DMS 273 (cell line): ENCODE measurements at regions not wholly inside any gene's neighbourhood (a gene's known extent, or its start where the extent isn't known, plus 50 kb on each side); places are given as distances from the start of the nearest gene placed in this dataset.
A peak's percentile ranks its signal among the peaks of the same experiment; 100 is the strongest.

Experiments used
- DNase-seq: peaks from one replicate; lab custom pipeline; 2025; ENCODE audit not compliant: unreplicated experiment; lab: John Stamatoyannopoulos, UW

DNA sequence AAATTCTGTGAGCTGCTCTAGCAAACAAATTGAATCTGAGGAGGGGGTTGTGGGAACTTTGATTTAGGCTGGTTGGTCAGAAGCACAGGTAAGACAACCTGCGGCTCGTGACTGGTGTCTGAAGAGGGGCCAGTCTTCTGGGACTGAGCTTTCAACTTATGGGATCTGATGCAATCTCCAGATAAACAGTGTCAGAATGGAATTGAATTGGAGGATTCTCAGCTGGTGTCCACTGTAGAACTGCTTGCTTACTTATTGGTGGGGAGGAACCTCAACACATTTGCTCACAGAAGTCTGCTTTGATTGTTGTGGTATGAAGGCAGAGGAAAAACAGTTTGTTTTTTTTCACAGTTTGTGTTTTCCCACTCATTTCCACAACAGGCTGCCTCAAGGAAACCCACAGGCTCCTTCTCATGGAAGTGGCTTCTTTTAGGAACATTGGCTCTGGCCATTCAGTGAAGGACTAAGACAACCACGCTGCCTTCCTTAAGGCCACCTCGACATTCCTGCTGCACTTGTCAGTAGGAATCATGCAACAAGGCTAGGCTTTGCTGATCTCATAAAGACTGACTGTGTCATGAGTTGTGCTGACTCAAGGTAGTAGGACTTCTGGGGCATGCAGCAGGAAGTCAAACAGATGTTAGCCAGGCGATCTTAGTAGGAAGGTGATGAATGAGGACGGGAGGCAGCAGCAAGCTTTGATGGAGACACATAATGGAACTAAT is 104.7 kb downstream of the TSN start:
- no peak for DNase-seq

DNA sequence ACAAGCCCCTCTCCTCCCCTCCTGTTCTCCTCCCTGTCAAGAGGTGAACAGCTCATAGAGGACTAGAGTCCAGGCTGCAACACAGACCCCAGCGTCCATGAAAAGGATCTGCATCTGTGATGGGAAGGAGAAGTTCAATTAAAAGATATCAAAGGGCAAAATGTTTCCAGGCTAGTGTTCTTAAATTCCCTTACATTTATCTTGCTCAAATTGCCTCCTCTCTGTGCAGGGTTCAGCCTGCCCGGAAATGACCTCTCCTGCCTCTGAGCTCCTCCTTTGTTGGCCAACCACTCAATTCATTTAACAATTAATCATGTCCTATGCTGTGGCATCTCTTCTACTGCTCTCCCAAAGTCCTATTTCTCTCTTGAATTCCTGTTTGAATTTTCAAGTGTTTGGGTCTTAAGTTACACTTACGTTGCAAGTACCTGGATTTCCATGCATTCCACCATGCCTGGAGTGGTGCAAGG is 105.3 kb downstream of the TSN start:
- no peak for DNase-seq

DNA sequence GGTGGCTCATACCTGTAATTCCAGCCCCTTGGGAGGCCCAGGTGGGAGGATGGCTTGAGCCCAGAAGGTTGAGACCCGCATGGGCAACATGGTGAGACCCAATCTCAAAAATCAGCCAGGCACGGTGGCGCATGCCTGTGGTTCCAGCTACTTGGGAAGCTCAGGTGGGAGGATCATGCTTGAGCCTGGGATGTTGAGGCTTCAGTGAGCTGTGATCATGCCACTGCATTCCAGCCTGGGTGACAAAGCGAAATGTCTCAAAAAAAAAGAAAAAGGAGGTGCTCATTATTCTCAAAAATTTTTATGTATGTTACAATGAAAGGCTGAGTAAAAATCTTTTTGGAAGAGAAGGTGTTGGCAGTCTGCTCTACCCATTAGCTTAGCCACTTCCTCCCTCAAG is 106.8 kb downstream of the TSN start:
- DNase-seq = no peak

DNA sequence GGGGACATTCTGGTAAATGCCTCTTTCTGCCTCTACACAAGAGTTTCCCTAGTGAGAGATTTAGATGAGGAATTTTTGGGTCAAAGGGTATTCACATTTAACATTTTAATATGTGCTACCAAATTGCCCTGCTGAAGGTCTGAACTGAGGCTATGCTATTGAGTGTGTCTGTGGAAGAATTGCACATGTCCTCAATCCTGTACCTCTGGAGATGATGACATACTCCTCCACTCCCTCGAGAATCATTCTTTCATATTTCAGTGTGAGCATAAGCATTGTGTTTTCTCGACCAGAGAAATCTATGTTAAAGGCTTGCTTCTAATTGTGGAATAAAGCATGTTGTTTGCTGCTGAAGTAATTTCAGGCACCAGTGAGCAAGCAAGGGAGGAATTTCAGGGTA is 110.5 kb downstream of the TSN start:
- DNase-seq = no peak

DNA sequence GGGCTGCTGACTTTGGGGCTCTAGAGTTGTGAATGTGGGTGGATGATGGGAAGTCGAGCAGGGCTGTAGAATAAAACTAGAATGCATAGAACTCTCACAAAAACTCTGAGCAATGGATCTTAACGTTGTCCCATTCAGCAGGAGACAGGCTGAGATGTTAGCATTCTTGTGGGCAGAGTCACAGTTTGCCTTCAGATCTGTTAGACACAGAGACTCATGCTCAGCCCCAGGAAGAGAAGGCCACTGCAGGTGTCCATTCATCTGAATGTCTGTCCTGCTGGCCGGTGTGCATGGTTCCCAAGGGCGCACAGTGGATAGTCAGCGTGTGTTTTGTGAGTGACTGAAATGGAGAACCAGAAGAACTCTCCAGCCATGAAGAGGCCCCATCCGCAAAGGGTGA is 111.3 kb downstream of the TSN start:
- no peak for DNase-seq

DNA sequence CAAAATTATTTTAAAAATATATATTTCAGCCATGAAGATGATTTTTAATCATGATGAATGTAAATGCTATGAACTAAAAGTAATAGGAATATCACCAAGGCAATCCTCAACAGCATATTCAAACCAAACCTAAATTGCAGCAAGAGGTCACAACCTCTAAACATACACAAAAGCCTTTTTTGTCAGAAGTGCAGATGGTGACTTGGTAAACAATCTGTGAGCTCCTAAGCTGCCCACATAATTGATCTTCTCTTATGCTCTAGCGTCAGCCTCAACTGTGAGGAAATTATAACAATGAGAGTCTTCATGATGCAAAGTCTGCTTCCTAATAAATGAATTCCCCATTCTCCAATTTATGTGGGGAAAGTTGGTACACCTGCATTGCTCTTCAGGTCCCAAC is 113.2 kb downstream of the TSN start:
- peak; percentile 29 for DNase-seq

DNA sequence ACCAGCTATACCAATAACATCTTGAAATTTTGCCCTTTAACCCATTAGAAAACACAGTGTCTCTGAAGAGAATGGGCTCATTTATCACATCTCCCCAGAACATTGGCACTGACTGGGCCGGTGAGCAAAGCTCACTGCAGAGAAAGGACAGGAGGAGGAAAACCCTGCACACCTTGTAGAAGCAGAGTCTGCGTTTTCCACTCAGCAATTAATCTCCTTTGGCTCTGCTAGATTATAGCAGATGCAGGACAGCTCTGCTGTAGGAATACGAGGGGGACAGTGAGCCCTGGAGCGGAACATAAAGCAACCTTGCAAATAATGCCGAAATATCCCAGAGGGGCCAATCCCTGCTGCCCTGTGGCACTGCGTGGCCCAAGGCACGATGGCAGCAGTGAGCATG is 113.9 kb downstream of the TSN start:
- DNase-seq = no peak

DNA sequence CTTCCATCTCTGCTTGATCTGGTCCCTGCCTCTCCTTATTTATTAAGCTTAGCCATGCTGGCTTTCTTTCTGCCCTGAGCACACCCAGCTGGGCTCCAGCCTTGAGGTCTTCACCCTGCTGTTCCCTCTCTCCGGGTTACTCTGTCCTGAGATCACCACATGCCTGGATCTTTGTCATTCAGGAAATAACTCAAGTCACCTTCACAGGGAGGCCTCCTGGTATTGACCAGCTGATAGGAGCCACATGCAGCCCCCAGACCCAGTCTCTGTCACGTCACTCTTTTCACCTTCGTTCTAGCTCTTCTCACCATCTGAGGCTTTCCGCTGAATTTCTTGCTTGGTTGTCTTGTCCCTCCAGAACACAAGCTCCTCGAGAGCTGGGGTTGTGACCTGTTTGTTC is 114.4 kb downstream of the TSN start:
- no peak for DNase-seq

DNA sequence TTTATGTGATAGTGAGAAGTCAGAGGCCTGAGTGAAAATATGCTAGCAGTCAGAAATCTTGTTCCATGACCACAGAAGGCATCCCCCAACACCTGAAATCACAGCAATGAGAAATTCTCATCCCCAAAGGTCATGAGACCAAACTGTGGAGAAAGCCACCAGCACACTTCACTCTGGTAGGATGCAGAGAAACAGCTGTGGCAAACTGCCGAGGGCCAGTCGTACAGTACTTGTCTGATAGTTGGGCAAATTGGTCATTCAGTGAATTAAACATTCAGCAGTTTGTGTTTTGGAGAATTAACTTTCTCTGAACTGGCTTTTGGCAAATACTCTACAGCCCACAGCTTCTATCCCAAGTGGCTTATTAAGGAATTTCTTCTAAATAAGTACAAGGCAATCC is 117.2 kb downstream of the TSN start:
- DNase-seq = no peak

DNA sequence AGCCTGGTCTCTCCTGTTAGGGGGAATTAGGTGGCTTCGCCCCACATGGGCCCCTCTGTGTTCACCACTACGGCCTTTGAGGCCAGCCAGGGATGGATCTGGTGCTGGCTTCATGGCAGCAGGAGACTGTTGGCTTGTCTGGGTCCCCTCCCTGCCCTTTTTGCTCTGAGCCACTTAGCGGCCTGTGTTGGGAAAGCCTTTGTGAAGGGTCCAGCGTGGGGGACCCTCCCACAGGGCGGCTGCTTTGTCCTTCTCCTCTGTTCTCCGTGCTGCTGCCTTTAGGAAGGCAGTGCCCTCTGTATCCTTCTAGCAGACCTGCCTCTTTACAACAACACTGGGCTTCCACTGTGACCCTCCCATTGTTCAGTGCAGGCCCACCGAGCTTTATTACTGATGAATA is 118.4 kb downstream of the TSN start:
- no peak for DNase-seq

DNA sequence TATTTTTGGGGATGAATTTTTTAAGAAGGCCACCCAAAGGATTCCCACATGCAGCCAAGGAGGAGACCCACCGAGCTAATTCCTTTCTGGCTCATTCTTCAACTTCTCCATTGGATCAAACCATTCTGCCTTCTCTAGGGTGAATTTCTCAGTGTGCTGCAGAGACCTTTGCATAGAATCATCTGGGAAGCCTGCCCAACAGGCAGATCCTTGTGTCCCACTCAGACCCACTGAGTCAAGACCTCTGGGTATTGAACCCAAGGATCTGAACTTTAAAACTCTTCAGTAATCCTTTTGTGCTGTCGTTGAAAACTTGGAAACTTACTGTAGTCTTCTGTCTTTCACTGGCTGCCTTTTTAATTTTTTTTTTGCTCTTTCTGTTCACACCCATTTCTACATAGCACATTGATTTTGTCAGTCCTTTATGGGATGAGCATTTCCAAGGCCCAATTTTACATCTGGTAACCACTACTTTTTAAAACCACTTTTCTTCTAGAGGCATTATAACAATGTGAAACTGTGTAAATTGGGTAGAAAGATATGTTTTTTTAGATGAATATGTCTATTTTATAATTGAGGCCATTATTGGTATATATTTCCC is 120.2 kb downstream of the TSN start:
- no peak for DNase-seq

DNA sequence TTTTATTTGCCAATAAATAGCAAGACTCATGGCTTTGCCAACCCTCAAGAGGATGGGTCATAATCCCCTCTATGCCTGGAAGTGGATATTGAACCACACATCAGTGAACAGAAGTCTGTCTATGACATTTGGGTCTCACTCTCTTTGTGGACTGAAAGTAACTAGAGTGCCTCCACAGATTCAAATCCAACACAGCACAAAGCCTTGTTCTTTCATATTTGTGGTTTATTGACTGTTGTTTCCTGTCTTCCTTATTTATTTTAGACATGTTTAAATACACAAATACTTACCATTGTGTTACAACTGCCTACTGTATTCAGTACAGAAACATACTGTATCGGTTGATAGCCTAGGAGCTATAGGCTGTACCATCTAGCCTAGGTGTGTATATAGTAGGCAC is 121.9 kb downstream of the TSN start:
- DNase-seq = no peak

DNA sequence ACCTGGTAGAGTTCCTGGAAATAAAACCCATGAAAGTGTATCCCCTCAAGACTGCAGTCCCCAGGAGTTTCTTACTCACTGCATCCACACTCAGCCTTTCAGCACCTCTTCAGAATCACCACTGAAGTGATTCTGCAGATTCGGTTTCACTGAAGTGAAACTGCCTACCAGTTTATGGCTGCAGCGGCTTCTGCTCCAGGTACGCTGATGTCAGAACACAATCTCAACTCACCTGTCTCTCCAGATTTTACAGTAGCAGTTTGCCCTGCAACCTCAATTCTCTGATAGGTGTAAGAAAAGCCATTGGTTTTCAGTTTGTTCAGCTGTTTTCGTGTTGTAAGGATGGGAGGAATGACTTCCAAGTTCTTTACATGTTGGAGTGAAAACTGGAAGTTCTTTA is 124.8 kb downstream of the TSN start:
- no peak for DNase-seq

DNA sequence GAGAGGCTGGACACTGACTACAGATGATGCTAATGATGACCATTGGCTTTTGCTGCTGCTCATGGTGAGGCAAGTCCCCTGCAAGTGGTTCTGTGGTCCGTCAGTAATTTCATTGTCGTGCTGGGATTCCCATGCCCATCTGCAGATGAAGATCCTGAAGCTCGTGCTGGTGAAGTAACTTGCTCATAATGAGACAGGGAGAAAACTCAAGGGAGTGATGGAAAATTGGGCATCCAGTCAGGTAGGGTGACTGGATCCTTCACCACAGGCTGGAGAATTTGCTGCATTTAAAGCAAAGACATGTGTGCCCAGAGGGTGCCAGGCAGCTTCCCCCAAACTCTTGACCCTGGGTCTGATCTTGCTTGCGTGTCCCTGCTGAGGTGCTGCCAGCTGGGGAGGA is 125.6 kb downstream of the TSN start:
- no peak for DNase-seq

DNA sequence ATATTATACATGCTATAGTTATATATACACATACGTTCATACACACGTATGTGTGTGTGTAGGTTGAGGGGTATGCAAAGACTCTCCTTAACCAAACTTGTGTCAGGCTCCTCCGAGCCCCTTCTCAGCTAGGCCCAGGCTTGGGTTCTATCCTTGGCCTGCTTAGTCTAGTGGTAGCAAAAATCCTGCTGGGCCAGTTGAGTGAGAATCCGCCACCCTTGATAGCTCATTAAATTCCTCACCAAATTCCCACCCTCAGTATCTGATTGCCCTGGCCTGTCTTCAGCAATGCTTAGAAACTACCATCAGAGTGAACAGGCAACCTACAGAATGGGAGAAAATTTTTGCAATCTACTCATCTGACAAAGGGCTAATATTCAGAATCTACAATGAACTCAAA is 126.5 kb downstream of the TSN start:
- DNase-seq = no peak

DNA sequence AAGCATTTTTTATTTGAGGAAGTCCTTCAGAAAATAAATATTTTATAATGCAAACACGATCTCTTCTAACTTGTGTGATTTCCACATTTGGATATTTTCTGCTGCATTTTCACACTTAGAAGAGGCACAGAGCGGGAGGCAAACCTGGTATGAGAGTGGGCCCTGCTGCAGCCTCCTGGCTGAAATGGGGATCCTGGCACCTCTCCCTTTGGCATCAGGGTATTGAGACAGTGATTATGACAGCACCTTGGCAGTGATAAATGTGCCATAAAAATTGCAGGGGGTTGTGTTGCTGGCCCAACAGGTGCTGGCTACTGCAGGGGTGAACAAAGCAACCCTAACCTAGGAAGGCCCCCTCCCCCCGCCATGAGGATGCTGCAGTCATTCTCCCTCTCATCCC is 128.6 kb downstream of the TSN start:
- no peak for DNase-seq

DNA sequence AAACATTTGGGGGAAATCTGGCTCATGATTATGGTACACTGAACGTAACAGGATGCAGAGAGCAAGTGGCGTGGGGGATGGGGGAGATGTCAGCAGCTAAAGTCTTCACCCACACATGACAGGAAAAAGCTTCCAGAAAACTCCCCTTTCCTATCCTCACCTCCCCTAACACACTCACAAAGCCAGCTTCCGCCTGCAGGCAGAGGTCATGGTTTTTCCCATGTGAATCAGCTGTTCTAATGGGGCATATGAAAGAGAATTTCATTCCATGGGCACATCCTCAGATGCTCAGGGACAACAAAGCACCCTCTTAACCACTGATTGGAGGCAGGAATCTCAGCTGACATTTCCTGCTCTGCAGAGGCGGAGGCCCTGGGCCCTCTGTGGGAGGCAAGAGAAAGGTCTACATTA is 129.1 kb downstream of the TSN start:
- no peak for DNase-seq

DNA sequence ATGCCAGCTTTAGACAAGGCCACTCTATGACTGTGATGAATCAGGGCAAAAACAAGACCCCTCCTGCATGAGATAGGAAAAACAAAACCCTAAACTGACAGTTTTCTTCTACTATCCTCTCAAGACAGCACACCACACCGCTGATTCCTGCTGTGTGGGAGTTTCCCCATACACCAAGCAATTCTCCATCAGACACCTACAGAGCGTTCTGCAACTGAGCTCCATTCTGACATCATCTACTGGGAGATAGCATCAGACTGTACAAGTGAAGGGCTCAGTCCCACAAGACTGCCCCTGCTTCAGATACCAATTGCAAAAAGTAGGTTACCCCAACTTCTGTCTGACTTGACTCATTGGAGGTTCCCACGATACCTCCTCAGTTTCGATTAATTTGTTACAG is 130.6 kb downstream of the TSN start:
- DNase-seq = no peak

DNA sequence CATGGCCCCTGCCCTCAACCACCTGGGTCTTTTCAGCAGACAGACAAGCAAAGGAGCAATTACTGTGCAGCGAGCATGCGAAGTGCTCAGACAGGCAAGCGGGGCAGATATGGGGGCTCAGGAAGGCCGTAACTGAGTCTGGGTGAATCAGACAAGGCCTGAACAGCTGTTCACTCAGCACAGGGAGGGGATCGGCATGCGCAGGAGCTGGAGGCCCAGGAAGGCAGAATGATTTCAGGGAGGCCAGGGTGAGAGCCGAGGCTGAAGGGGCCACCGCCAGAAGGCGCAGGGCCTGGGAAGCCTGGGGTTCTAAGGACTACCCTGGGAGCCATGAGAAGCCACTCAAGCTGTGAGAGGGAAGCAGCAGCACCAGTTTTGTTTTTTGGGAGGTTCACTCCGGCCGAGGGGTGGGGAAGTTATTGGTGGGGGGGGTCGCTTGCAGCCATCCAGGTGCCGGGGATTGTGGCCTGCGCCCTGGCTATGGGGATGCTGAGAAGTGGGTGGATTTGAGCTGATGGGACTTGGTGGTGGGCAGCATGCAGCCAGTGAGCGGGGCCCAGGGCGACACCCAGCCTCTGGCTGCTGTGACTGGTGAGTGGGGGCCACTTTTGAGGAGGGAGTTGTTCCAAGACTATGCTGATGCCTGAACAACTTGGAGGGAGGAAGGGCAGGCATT is 132.2 kb downstream of the TSN start:
- no peak for DNase-seq

DNA sequence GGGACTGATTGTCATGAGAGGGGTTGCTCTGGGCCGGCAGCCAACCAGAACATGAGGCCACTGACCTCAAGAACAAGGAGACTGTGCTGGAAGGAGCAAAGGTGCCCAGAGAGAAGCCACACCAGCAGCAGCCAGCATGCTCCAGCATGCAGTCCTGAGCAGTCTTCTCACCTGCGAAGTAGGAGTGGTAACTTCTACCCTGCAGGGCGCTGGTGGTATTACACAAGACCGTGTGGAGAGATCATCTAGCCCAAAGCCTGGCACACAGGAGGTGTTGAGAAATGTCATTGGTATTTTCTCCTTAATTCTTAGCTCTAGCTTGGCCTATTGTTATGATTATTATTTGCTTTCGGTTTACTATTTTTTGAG is 132.7 kb downstream of the TSN start:
- peak; percentile 60 for DNase-seq

DNA sequence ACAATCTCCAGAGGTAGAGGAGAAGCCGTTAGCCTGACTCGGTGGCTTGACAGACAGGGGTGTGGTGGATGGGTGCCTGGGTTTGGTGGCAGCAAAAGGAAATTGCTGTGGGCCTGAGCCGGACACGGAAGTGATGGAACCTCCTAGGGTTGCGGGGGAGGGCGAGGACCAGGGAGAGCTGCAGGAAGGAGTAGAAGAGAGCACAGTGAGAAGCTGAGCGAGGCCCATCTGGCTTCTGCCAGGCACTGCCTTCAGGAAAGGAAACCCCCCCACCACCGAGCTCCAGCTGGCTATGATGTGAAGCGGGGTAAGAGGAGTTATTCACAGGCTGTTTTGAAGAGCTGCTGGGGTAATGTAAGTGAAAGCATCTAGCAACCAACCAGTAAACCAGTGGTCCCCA is 134.6 kb downstream of the TSN start:
- peak; percentile 60 for DNase-seq

DNA sequence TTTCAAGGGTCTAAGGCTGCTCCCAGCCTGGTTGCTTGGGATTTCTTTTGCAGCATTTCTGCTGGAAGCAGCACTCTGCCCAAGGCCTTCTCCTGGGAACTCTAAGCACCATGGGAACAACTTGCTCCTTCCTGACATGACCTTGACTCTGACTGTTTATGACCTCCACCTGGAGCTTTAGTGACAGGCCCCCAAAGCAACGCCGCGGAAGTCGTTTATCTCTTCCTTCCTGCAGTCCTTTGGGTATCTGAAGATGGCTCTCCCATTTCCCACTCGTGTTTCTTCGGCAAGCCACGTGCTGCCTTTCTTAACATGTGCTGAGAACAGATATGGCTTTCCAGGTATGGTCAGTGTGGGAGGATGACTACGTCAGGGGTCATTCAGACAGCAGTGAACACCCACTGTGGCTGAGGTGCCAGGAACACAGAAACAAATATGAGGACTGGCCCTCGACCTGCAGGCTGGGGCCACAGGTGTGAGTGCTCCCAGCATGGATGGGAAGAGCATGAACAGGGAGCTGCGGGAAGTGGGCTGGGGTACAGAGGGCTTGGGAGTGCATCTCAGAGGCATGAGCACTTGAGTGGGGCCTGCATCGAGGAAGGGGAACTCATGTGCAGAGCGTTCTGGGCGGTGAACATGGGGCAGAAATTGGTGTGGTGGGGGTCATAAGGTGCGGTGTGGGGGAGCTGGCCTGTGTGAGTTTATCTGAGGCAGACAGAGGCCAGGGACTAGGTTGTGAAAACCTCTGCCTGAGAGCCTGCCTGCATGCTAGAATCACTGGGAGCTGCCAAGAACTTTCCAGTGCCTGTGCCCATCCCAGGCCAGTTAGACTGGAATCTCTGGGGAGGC is 140.5 kb downstream of the TSN start:
- no peak for DNase-seq
